MM.1S (cell line): ENCODE measurements at regions not wholly inside any gene's neighbourhood (a gene's known extent, or its start where the extent isn't known, plus 50 kb on each side); places are given as distances from the start of the nearest gene placed in this dataset.

Experiments
- CTCF ChIP-seq: fragments of 300-600 bp; sonication (generic); IDR thresholded peaks from 2 replicates; pipeline ENCODE4 v1.5.1; 2016; ENCODE audit warnings: antibody characterized with exemption, low read length, mixed read lengths
- EZH2 ChIP-seq: fragments of 300-600 bp; sonication (generic); optimal IDR thresholded peaks from 2 replicates; pipeline ENCODE3; 2017; ENCODE audit warnings: low read depth, mild to moderate bottlenecking, antibody characterized with exemption, low read length, mixed read lengths
- EZH2phosphoT487 ChIP-seq: fragments of 300-600 bp; sonication (generic); IDR thresholded peaks from 2 replicates; pipeline ENCODE4 v1.6.1; 2018; ENCODE audit warnings: antibody characterized with exemption, low read length

GRCh38 chr12:124214574-124214973 lies 80.3 kb upstream of the RFLNA start:
- TF ChIP-seq CTCF (no peak), EZH2 (no peak), EZH2phosphoT487 (no peak)
